ENCODE measurements at regions not wholly inside any gene's neighbourhood (a gene's known extent, or its start where the extent isn't known, plus 50 kb on each side); places are given as distances from the start of the nearest gene placed in this dataset.
"Not testable (repeated sequence)": the region's sequence is repeated elsewhere in the genome, so short reads cannot be mapped to it uniquely, and the experiment has no call there.

DNA sequence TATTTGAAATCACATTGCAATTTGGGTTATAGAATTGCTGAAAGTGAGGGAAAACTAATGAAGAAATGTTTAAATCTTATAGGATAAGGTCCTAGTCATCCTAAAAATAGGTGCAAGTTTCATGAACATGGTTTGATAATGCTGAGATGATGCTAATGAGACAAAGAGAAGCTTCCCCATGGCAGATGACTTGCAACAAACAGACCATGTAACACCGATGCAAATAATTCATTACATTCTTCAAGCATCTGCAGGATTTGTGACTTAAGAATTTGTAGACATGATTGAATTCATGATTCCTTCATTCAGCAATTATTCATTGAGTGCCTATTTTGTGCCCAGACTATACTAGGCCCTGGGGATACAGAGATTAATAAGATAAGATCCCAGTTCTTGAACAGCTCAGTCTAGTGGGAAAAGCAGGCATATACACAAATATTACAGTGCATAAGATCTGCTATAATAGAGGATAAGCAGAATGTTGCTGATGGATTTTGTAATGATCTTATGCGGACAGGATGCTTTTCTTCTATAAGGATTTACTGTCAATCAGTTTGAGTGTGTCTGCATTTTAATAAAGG is 367.9 kb upstream of the GBE1 start:
- TF ChIP-seq, protein P1, sequence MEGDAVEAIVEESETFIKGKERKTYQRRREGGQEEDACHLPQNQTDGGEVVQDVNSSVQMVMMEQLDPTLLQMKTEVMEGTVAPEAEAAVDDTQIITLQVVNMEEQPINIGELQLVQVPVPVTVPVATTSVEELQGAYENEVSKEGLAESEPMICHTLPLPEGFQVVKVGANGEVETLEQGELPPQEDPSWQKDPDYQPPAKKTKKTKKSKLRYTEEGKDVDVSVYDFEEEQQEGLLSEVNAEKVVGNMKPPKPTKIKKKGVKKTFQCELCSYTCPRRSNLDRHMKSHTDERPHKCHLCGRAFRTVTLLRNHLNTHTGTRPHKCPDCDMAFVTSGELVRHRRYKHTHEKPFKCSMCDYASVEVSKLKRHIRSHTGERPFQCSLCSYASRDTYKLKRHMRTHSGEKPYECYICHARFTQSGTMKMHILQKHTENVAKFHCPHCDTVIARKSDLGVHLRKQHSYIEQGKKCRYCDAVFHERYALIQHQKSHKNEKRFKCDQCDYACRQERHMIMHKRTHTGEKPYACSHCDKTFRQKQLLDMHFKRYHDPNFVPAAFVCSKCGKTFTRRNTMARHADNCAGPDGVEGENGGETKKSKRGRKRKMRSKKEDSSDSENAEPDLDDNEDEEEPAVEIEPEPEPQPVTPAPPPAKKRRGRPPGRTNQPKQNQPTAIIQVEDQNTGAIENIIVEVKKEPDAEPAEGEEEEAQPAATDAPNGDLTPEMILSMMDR (IDR thresholded peaks at IDR 0.05; ENCODE audit: control insufficient read depth, extremely low read depth, insufficient read depth) = no peak
- DNase-seq (ENCODE audit: low read depth) = no peak
- no peak overlapping the region for H3K4me3 ChIP-seq (ENCODE audit: low read depth, low read length)

- DNase-seq (ENCODE audit: low read depth) = no peak
- no peak overlapping the region for H3K4me3 ChIP-seq (ENCODE audit: low read depth, low read length)
- TF ChIP-seq, protein P1 (IDR thresholded peaks at IDR 0.05; ENCODE audit: control insufficient read depth, extremely low read depth, insufficient read depth) = no peak
These were observed 366.8 kb upstream of the GBE1 start for GRCh38 chr3:82128271-82128670.

DNA sequence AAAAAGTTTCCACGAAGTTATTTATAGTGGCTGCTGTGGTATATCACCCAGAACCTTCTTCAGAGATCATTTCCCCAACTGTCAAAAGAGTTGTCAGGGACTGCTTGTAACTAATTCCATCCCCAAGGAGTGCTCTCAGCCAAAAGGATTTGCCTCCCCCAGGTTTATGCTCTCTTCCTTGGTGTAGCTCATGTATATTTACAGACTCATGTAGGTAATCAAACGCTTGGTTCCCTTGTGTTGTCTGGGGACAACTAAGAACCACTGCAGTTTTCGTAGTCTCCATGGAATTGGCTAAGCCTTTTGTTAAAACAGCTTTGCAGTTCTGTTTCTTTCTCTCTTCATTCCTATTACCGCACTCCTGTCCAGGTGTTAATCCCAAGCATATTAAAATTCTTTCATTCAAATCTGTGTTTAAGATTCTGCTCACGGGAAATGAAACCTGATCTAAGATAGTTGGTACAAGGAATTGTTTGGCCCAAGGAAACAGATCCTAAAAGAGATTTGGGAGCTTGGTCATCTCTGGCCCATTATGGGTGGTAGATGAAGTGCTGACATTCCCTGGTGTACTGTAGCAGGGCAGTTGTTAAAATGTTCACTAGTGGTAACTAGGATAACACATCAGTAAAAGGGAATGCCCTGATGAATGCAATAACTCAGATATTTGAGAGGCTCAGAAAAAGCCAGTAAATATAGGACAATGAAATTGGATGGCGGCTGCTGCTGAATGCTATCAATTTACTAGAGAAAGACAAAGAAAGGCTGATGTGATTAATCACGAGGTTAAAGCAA is 361.3 kb upstream of the GBE1 start:
- H3K4me3 ChIP-seq (ENCODE audit: low read depth, low read length) = no peak overlapping the region
- DNase-seq (ENCODE audit: low read depth) = no peak
- TF ChIP-seq, protein P1 (IDR thresholded peaks at IDR 0.05; ENCODE audit: control insufficient read depth, extremely low read depth, insufficient read depth) = no peak

DNA sequence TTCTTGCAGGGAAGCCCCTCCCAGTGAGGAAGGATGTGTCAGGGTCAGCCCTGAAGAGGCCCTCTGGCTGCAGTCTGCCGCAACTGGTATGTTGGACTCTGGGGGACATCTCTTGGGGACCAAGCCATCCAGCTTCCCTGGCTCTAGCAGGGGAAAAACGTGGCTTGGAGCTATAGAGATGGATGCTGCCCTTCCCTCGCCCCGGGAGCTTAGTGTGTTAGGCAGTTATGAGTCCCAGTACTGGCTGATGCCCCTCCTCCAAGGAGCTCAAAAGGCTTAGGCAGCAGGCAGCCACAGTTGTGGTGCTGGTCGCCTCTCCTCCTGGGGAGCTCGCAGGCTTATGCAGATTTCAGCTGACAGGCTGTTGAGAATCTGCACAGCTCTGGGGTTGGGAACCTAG is 353.1 kb upstream of the GBE1 start:
- no peak for DNase-seq (ENCODE audit: low read depth)
- H3K4me3 ChIP-seq (ENCODE audit: low read depth, low read length) = no peak overlapping the region
- TF ChIP-seq, protein P1 (IDR thresholded peaks at IDR 0.05; ENCODE audit: control insufficient read depth, extremely low read depth, insufficient read depth) = no peak

- DNase-seq (ENCODE audit: low read depth); H3K4me3 ChIP-seq (ENCODE audit: low read depth, low read length): not testable (repeated sequence)
These were observed 349.3 kb upstream of the GBE1 start for GRCh38 chr3:82110721-82111120.

GRCh38 chr3:82103241-82103640 is 341.8 kb upstream of the GBE1 start:
- DNase-seq (ENCODE audit: low read depth) = peak; percentile 65
- no peak overlapping the region for H3K4me3 ChIP-seq (ENCODE audit: low read depth, low read length)
- TF ChIP-seq, protein P1 (IDR thresholded peaks at IDR 0.05; ENCODE audit: control insufficient read depth, extremely low read depth, insufficient read depth) = no peak

- H3K4me3 ChIP-seq (ENCODE audit: low read depth, low read length) = no peak overlapping the region
- no peak for DNase-seq (ENCODE audit: low read depth)
- TF ChIP-seq, protein P1 (IDR thresholded peaks at IDR 0.05; ENCODE audit: control insufficient read depth, extremely low read depth, insufficient read depth) = no peak
These were observed 338.9 kb upstream of the GBE1 start for GRCh38 chr3:82100378-82100777.
